H9 (cell line): ENCODE measurements at regions not wholly inside any gene's neighbourhood (a gene's known extent, or its start where the extent isn't known, plus 50 kb on each side); places are given as distances from the start of the nearest gene placed in this dataset.

Experiments
- DNase-seq: peaks from one replicate; pipeline ENCODE4 v3.0.0-alpha.2; 2017
- H2AFZ ChIP-seq: one replicate; pipeline ENCODE4 v1.6.1; 2013; ENCODE audit warnings: mild to moderate bottlenecking, low read length, control low read depth, moderate library complexity
- H2AK5ac ChIP-seq: 2 replicates; pipeline ENCODE4 v1.6.1; 2013; ENCODE audit warnings: low read length, control low read depth, mixed read lengths; ENCODE audit not compliant: insufficient read length
- H2BK120ac ChIP-seq: one replicate; pipeline ENCODE4 v1.6.1; 2013; ENCODE audit warnings: low read depth, mild to moderate bottlenecking, low read length, control low read depth, inconsistent platforms; ENCODE audit not compliant: poor library complexity, severe bottlenecking
- H2BK12ac ChIP-seq: 2 replicates; pipeline ENCODE4 v1.6.1; 2013; ENCODE audit warnings: low read length, control low read depth, mixed read lengths, low read depth; ENCODE audit not compliant: insufficient read length
- H2BK15ac ChIP-seq: 2 replicates; pipeline ENCODE4 v1.6.1; 2013; ENCODE audit warnings: low read depth, low read length, control low read depth
- H2BK20ac ChIP-seq: one replicate; pipeline ENCODE4 v1.6.1; 2013; ENCODE audit warnings: low read depth, mild to moderate bottlenecking, low read length, control low read depth, inconsistent platforms; ENCODE audit not compliant: poor library complexity, severe bottlenecking
- H2BK5ac ChIP-seq: 2 replicates; pipeline ENCODE4 v1.6.1; 2013; ENCODE audit warnings: low read length, control low read depth, mixed read lengths; ENCODE audit not compliant: insufficient read length
- H3K14ac ChIP-seq: 2 replicates; pipeline ENCODE4 v1.6.1; 2013; ENCODE audit warnings: low read length, control low read depth; ENCODE audit not compliant: insufficient read depth
- H3K18ac ChIP-seq: 2 replicates; pipeline ENCODE4 v1.6.1; 2013; ENCODE audit warnings: low read depth, mild to moderate bottlenecking, mixed read lengths, low read length, control low read depth; ENCODE audit not compliant: insufficient read length
- H3K23ac ChIP-seq: 2 replicates; pipeline ENCODE4 v1.6.1; 2013; ENCODE audit warnings: low read length, control low read depth, mixed read lengths, low read depth; ENCODE audit not compliant: insufficient read length
- H3K23me2 ChIP-seq: 2 replicates; pipeline ENCODE4 v1.6.1; 2013; ENCODE audit warnings: low read depth, mild to moderate bottlenecking, mixed read lengths, low read length, control low read depth; ENCODE audit not compliant: insufficient read length, poor library complexity, severe bottlenecking
- H3K27ac ChIP-seq: 2 replicates; pipeline ENCODE4 v1.5.1; 2013; ENCODE audit warnings: low read length, control low read depth, mixed read lengths, low read depth; ENCODE audit not compliant: insufficient read length
- H3K27me3 ChIP-seq: 2 replicates; pipeline ENCODE4 v1.6.1; 2013; ENCODE audit warnings: low read length, control low read depth, inconsistent platforms; ENCODE audit not compliant: insufficient read depth
- H3K4ac ChIP-seq: 2 replicates; pipeline ENCODE4 v1.6.1; 2013; ENCODE audit warnings: low read depth, mild to moderate bottlenecking, control low read depth, inconsistent platforms, low read length, moderate library complexity
- H3K4me1 ChIP-seq: 2 replicates; pipeline ENCODE4 v1.6.1; 2013; ENCODE audit warnings: low read length, control low read depth, inconsistent platforms; ENCODE audit not compliant: insufficient read depth
- H3K4me2 ChIP-seq: 2 replicates; pipeline ENCODE4 v1.6.1; 2013; ENCODE audit warnings: low read length, control low read depth, mixed read lengths; ENCODE audit not compliant: insufficient read length, insufficient read depth
- H3K56ac ChIP-seq: 2 replicates; pipeline ENCODE4 v1.6.1; 2013; ENCODE audit warnings: low read depth, mild to moderate bottlenecking, mixed read lengths, low read length, control low read depth; ENCODE audit not compliant: insufficient read length
- H3K79me1 ChIP-seq: 2 replicates; pipeline ENCODE4 v1.6.1; 2013; ENCODE audit warnings: low read depth, mild to moderate bottlenecking, moderate library complexity, low read length, control low read depth, inconsistent platforms; ENCODE audit not compliant: insufficient read depth, poor library complexity, severe bottlenecking
- H3K79me2 ChIP-seq: 2 replicates; pipeline ENCODE4 v1.6.1; 2013; ENCODE audit warnings: low read length, control low read depth, inconsistent platforms; ENCODE audit not compliant: insufficient read depth
- H3K9ac ChIP-seq: 2 replicates; pipeline ENCODE4 v1.6.1; 2013; ENCODE audit warnings: low read length, control low read depth, mixed read lengths; ENCODE audit not compliant: insufficient read length; ENCODE audit errors: extremely low read depth
- H3K9me3 ChIP-seq: one replicate; pipeline ENCODE4 v1.6.1; 2013; ENCODE audit warnings: low read depth, low read length, inconsistent platforms; ENCODE audit not compliant: control insufficient read depth
- H3T11ph ChIP-seq: one replicate; pipeline ENCODE4 v1.6.1; 2013; ENCODE audit warnings: mild to moderate bottlenecking, low read length, control low read depth, inconsistent platforms
- H4K20me1 ChIP-seq: one replicate; pipeline ENCODE4 v1.6.1; 2013; ENCODE audit not compliant: control insufficient read depth, insufficient read length, insufficient read depth
- H4K5ac ChIP-seq: 2 replicates; pipeline ENCODE4 v1.6.1; 2013; ENCODE audit warnings: low read depth, mild to moderate bottlenecking, mixed read lengths, low read length, control low read depth; ENCODE audit not compliant: insufficient read length
- H4K8ac ChIP-seq: replicated peaks from 2 replicates; pipeline ENCODE4 v1.6.1; 2013; ENCODE audit warnings: low read length, control low read depth, mixed read lengths, low read depth; ENCODE audit not compliant: insufficient read length
- H4K91ac ChIP-seq: 2 replicates; pipeline ENCODE4 v1.6.1; 2013; ENCODE audit warnings: low read depth, mild to moderate bottlenecking, moderate library complexity, mixed read lengths, low read length, control low read depth; ENCODE audit not compliant: insufficient read length
- H3K27ac Mint-ChIP-seq, 3 experiments: 2 replicates in 2 of 3; 3 replicates in 1 of 3; pipeline ENCODE4 v1.8.0; 2020 to 2021; ENCODE audit warnings: mixed read lengths in 3 of 3, mild to moderate bottlenecking in 1 of 3, moderate library complexity in 1 of 3
- H3K27me3 Mint-ChIP-seq: 2 replicates; pipeline ENCODE4 v1.8.0; 2021; ENCODE audit warnings: low read depth, mild to moderate bottlenecking, moderate library complexity, mixed read lengths
- H3K36me3 Mint-ChIP-seq, 3 experiments: 2 replicates in 2 of 3; 3 replicates in 1 of 3; pipeline ENCODE4 v1.8.0; 2020 to 2021; ENCODE audit warnings: low read depth in 3 of 3, mixed read lengths in 3 of 3; ENCODE audit not compliant: insufficient read depth in 1 of 3
- H3K4me1 Mint-ChIP-seq, 2 experiments: 2 replicates each; pipeline ENCODE4 v1.8.0; 2020; ENCODE audit warnings: mixed read lengths in 2 of 2
- H3K4me3 Mint-ChIP-seq, 2 experiments: 2 replicates in 1 of 2; 3 replicates in 1 of 2; pipeline ENCODE4 v1.8.0; 2020 to 2021; ENCODE audit warnings: mild to moderate bottlenecking in 2 of 2, mixed read lengths in 2 of 2, moderate library complexity in 1 of 2
- H3K9me3 Mint-ChIP-seq, 2 experiments: 2 replicates in 1 of 2; 3 replicates in 1 of 2; pipeline ENCODE4 v1.8.0; 2020; ENCODE audit warnings: mild to moderate bottlenecking in 2 of 2, mixed read lengths in 2 of 2, moderate library complexity in 1 of 2
- WGBS: extraction: QIAGEN DNeasy Blood & Tissue Kit; methylation state at CpG from one replicate; pipeline ENCODE4 v1.1.7; 2013; ENCODE audit warnings: missing lambda C conversion rate, low lambda C conversion rate, mixed read lengths; ENCODE audit not compliant: insufficient read length; ENCODE audit errors: extremely low coverage; 5-methylcytosine and 5-hydroxymethylcytosine counted together
- TF ChIP-seq, protein P1 (sequence below): fragments of 200-600 bp; sonication (generic); conservative IDR thresholded peaks from 3 replicates; pipeline ENCODE4 v1.8.0; 2021; ENCODE audit warnings: antibody characterized with exemption, mild to moderate bottlenecking

- H3K18ac ChIP-seq: no peak overlapping the region
- WGBS: no CpG with 5 or more reads among the region's 4 CpGs
- H4K91ac ChIP-seq: no peak overlapping the region
- H3K4me3 Mint-ChIP-seq: no peak overlapping the region
- no peak overlapping the region for H3T11ph ChIP-seq
- no peak overlapping the region for H3K56ac ChIP-seq
- peaks cover 0 to 4% (median 4%) of the 10 kb centered on the region in 3 experiments; a peak in 2 of 7 replicates for H3K36me3 Mint-ChIP-seq
- no peak overlapping the region for H3K27ac ChIP-seq
- DNase-seq: no peak
- H3K79me1 ChIP-seq: no peaks in the 10 kb centered on the region
- H3K27me3 ChIP-seq: no peaks in the 10 kb centered on the region
- H2AFZ ChIP-seq: no peak overlapping the region
- no peak overlapping the region for H2BK20ac ChIP-seq
- H3K9me3 Mint-ChIP-seq: peaks cover 0 to 4% of the 10 kb centered on the region in 2 experiments; a peak in 3 of 5 replicates
- no peaks in the 10 kb centered on the region for H3K23me2 ChIP-seq
- H2BK120ac ChIP-seq: no peak overlapping the region
- no peak overlapping the region for H4K5ac ChIP-seq
- H3K27me3 Mint-ChIP-seq: no peaks in the 10 kb centered on the region
- H3K4ac ChIP-seq: no peak overlapping the region
- H2AK5ac ChIP-seq: no peak overlapping the region
- peaks cover 2% of the 10 kb centered on the region; the same call in 1 of the 2 replicates for H3K4me1 ChIP-seq
- no peak overlapping the region for H3K4me2 ChIP-seq
- no peaks in the 10 kb centered on the region for H4K20me1 ChIP-seq
- H3K27ac Mint-ChIP-seq: no peak overlapping the region
- H2BK12ac ChIP-seq: no peak overlapping the region
- no peak overlapping the region for H2BK15ac ChIP-seq
- H3K9ac ChIP-seq: no peak overlapping the region
- no peak overlapping the region for H4K8ac ChIP-seq
- no peak overlapping the region for H3K14ac ChIP-seq
- H3K79me2 ChIP-seq: no peaks in the 10 kb centered on the region
- H2BK5ac ChIP-seq: no peak overlapping the region
- H3K23ac ChIP-seq: no peak overlapping the region
- H3K9me3 ChIP-seq: no peaks in the 10 kb centered on the region
- peaks cover 0 to 4% of the 10 kb centered on the region in 2 experiments; a peak in 2 of 4 replicates for H3K4me1 Mint-ChIP-seq
- TF ChIP-seq, protein P1, sequence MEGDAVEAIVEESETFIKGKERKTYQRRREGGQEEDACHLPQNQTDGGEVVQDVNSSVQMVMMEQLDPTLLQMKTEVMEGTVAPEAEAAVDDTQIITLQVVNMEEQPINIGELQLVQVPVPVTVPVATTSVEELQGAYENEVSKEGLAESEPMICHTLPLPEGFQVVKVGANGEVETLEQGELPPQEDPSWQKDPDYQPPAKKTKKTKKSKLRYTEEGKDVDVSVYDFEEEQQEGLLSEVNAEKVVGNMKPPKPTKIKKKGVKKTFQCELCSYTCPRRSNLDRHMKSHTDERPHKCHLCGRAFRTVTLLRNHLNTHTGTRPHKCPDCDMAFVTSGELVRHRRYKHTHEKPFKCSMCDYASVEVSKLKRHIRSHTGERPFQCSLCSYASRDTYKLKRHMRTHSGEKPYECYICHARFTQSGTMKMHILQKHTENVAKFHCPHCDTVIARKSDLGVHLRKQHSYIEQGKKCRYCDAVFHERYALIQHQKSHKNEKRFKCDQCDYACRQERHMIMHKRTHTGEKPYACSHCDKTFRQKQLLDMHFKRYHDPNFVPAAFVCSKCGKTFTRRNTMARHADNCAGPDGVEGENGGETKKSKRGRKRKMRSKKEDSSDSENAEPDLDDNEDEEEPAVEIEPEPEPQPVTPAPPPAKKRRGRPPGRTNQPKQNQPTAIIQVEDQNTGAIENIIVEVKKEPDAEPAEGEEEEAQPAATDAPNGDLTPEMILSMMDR: no peak
These were observed 781.9 kb upstream of the GRM7 start for GRCh38 chr3:6079011-6079410.
